HG02678 (cell line): ENCODE measurements at regions not wholly inside any gene's neighbourhood (a gene's known extent, or its start where the extent isn't known, plus 50 kb on each side); places are given as distances from the start of the nearest gene placed in this dataset.
"Not testable (repeated sequence)": the region's sequence is repeated elsewhere in the genome, so short reads cannot be mapped to it uniquely, and the experiment has no call there.

Experiments
- ATAC-seq: cut with Tn5 transposase; IDR thresholded peaks from one replicate; pipeline ENCODE4 v1.9.1; 2021; ENCODE audit warnings: mild to moderate bottlenecking, moderate library complexity; ENCODE audit not compliant: unreplicated experiment

GRCh38 chr2:44083054-44083453 lies 85.6 kb upstream of the PPM1B start:
- ATAC-seq, result no peak

GRCh38 chr2:44084850-44085249 lies 83.8 kb upstream of the PPM1B start:
- ATAC-seq, result no peak

- no peak for ATAC-seq
Observed at GRCh38 chr2:44086629-44087028, 82.0 kb upstream of the PPM1B start.

- ATAC-seq, result peak; percentile 67
Observed at GRCh38 chr2:44087036-44087713, 81.5 kb upstream of the PPM1B start.

GRCh38 chr2:44087714-44088092 lies 81.0 kb upstream of the PPM1B start:
- no peak for ATAC-seq

- not testable (repeated sequence) for ATAC-seq
Observed at GRCh38 chr2:44092519-44092918, 76.2 kb upstream of the PPM1B start.

GRCh38 chr2:44093970-44094369 lies 74.7 kb upstream of the PPM1B start:
- no peak for ATAC-seq

GRCh38 chr2:44097322-44097907 lies 71.3 kb upstream of the PPM1B start:
- ATAC-seq, result no peak

- peak; percentile 59 for ATAC-seq
Observed at GRCh38 chr2:44098050-44098449, 70.6 kb upstream of the PPM1B start.

- ATAC-seq, result no peak
Observed at GRCh38 chr2:44098891-44099290, 69.8 kb upstream of the PPM1B start.

GRCh38 chr2:44100351-44100750 lies 68.3 kb upstream of the PPM1B start:
- no peak for ATAC-seq

- ATAC-seq, result no peak
Observed at GRCh38 chr2:44101246-44101645, 67.4 kb upstream of the PPM1B start.

- ATAC-seq, result no peak
Observed at GRCh38 chr2:44102790-44103562, 65.7 kb upstream of the PPM1B start.

GRCh38 chr2:44103639-44104038 lies 65.0 kb upstream of the PPM1B start:
- ATAC-seq, result no peak

- ATAC-seq, result no peak
Observed at GRCh38 chr2:44104855-44105271, 63.8 kb upstream of the PPM1B start.

- not testable (repeated sequence) for ATAC-seq
Observed at GRCh38 chr2:44106509-44106908, 62.2 kb upstream of the PPM1B start.

GRCh38 chr2:44107086-44107740 lies 61.5 kb upstream of the PPM1B start:
- peak; percentile 83 for ATAC-seq

- no peak for ATAC-seq
Observed at GRCh38 chr2:44107974-44108373, 60.7 kb upstream of the PPM1B start.

GRCh38 chr2:44109166-44109565 lies 59.5 kb upstream of the PPM1B start:
- no peak for ATAC-seq

- no peak for ATAC-seq
Observed at GRCh38 chr2:44110444-44110843, 58.2 kb upstream of the PPM1B start.

- no peak for ATAC-seq
Observed at GRCh38 chr2:44112096-44112495, 56.6 kb upstream of the PPM1B start.

- ATAC-seq, result no peak
Observed at GRCh38 chr2:44116319-44116718, 52.4 kb upstream of the PPM1B start.
